GDM1 (cell line): ENCODE measurements at regions not wholly inside any gene's neighbourhood (a gene's known extent, or its start where the extent isn't known, plus 50 kb on each side); places are given as distances from the start of the nearest gene placed in this dataset.
"Not testable (repeated sequence)": the region's sequence is repeated elsewhere in the genome, so short reads cannot be mapped to it uniquely, and the experiment has no call there.

Experiments
- DNase-seq: peaks from one replicate; lab custom pipeline; 2025; lab: John Stamatoyannopoulos, UW

DNA sequence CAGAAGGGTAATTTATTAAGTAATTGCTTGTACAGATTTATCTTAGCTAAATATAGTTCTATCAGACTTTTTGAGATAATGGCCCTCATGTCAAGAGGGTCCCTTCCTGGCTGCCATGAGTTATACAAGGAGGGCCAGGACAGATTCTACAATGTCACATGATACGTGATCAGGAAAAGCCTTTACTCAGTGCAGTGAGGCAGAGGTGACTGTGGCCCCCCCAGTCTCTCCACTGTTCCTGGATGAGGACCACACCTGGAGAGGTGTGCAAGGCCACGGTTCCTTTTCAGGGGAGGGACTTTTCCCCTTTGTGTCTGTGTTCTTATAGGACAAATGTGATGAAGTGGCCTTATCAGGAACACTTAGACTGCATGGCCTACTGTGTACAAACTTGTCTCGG is 54.3 kb upstream of the LRCH1 start:
- DNase-seq: no peak

DNA sequence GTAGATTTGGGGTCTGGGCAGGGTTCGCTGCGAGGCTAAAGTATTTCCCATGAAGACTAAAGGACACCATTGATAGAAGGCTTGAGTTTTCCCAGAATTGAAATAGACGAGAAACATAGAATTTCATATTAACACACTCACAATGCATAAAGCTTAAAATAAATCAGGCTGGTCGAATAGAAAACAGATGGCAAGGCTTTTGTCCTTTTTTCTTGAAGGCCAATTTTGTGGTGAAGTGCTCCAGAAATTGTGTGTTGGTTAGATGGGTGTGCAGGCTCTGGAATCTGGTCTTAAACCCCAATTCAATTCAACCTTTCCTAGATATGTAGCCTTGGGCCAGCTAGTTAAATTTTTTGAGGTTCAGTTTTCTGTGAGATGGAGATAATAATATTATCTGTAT is 56.9 kb upstream of the LRCH1 start:
- DNase-seq: no peak

DNA sequence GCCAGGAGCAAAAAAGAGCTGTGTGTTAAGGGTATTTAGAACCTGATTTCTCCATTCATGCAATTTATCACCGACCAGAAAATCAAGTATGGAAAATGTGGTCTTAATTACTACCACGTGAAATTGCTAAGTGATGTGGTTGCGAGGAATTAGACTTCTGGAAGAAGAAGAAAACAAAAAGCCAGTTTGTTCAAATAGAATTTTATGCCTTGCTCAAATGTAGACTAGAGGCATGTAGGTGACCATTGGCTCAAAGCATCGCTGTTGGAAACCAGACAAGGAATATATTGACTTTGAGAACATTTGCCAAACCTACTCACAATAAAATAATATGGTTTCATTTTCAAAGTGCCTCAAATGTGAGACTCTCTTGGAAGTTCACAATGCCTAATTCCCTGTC is 57.3 kb upstream of the LRCH1 start:
- DNase-seq: no peak

DNA sequence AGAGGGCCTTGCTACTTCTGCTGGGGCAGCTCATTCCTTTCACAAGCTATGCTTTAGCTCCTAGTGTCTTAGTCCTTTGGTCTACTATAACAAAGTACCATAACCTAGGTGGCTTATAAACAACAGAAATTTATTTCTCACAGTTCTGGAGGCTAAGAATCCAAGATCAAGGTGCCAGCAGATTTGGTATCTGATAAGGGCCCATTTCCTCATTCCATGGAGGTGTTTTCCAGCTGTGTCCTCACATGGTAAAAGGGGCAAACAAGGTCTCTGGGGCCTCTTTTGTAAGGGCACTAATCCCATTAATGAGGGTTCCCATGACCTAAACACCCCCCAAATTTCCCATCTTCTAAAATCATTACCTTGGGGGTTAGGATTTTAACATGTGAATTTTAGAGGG is 57.9 kb upstream of the LRCH1 start:
- DNase-seq: no peak

DNA sequence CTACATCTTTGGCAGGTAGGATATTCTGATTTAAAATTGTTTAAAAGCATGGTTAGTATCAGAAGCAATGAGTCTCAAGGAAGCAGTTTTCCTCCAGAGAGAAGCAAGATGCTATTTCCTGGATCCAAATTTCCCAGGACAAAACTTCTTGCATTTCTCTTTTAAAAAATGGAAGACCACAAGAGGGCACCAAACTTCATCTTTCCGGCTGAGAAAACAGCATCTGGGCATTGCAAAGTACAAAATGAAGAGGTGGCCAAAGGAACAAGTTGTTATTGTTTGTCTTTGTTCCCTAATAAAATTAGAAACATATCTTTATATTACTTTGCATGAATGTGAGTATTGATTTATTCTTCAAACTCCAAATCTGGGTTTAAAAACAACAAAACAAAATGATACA is 60.0 kb upstream of the LRCH1 start:
- no peak for DNase-seq

DNA sequence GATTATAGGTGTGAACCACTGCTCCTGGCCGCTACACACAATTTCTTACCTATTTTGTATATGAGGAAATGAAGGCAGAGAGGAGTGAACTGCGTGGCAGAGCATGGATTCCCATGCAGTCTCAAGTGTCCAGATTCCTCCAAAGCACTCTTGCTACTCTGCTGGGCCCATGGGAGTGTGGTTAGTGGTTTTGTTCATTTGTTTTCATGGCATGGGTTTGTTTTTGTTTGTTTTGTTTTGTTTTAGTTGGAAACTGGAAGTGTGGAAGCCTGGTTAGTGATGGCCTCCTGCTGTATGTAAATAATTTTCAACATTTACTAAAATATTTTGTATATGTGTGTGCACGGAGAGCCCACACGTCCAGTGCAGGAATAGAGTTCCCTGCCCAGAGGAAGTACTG is 61.3 kb upstream of the LRCH1 start:
- DNase-seq: no peak

DNA sequence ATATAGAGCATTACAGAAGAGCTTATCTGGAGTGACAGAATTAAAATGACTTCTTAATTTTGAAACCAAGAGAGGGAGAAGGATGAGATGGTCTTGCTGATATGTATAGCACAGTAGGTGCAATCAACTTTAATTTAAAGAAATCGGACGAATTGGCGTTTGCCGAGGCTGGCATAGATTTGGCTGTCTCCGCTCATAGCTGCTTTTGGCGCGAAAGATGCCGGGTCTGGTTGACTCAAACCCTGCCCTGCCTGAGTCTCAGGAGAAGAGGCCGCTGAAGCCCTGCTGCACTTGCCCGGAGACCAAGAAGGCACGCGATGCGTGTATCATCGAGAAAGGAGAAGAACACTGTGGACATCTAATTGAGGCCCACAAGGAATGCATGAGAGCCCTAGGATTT is 62.3 kb upstream of the LRCH1 start:
- DNase-seq: not testable (repeated sequence)

DNA sequence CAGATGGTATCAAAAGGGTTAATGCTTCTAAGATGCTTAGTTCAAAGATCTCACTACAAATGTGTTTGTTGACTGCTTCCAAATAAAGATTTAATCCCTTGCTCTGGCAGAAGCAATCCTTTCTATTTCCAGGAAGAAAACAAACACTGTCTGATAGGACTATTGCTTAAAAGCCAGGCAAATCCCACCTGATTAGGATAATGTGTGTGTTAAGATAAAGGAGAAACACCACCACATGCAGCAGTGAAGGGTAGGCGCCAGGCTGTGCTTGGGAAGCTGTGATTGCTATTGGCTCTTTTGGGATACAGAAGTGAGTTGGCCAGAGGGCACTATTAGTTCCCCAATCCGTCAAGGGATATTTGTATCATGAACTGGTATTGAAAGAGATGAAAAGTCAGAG is 62.8 kb upstream of the LRCH1 start:
- no peak for DNase-seq

DNA sequence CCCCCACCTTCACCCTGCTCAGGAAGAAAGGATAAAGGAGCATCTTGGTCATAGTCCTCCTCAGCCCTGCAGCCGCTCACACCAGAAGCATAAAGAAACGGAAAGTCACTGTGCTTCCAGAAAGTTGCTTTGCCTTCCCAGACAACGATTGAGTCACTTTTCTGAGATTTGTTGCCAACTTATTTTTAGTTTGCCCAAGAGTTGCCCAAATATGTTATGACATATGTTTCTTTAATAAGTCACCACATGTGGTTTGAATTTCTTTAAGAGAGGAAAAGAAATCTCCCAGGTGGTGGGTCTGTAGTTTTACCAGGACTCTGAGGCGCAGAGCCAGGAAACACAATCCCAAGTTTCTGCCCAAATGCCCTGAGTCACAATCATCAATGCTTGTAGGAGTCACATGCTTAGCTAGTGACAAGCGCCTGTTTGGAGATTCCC is 63.4 kb upstream of the LRCH1 start:
- DNase-seq: no peak

DNA sequence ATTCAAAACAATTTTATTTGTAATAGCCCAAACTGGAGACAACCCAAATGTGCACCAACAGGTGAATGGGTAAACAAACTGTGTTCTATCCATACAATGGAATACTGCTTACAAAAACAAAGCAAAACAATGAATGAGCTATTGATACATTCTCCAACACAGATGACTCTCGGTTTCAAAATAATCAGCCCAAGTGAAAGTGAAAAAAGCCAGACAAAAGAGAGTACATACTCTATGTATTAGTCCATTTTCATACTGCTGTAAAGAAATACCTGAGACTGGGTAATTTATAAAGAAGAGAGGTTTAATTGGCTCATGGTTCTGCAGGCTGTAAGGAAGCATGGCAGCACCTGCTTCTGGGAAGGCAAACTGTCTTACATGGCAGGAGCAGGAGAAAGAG is 65.2 kb upstream of the LRCH1 start:
- DNase-seq: no peak

DNA sequence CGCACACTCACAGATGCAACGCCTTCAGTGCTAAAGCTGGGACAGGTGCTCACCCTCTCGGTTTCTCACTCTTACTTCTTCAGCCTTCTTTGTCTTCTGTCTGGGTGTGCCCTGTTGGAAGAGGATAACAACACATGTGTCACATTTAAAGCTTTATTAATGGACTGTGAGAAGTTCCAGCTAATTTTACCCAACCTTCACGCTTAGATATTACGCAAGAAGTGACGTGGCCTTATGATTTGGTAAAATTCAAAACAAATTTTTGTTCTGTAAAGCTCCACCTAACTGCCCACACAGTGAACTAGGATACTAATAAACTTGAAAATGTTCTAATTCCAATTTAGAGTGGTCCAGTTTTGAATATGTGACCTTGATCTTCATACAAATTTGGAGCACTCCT is 66.7 kb upstream of the LRCH1 start:
- no peak for DNase-seq

DNA sequence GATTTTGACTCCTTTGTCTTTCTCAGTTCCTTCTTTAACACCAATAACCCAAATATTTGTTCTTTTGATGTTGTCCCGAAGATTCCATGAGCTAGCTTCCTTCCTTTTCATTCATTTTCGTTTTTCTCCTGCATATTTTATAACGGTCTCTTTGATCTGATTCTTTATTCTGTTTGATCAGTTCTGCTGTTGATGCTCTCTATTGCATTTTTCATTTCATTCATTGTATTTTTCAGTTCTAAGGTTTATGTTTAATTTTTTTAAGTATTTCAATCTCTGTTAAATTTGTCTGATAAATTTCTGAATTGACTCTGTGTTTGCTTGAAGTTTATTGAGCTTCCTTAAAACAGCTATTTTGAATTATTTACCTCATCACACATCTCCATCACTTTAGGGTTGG is 68.4 kb upstream of the LRCH1 start:
- DNase-seq: no peak

DNA sequence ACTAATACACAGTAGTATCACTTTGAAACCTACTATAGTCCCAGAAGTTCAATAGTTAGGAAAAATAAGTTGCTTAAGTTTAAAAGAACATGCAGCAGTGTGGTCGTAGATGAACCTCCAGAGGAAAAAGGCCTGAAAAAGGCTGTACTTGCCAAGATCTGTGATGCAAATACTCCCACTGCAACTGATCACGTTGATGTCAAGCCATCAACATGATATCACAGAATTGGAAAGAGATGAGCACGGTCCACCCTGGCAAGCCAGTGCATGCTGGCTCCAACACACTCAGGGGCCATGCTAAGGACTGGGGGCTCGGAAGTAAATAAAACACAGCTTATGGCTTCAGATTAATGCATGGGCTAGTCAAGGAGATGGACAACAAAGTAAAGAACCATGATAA is 71.8 kb upstream of the LRCH1 start:
- no peak for DNase-seq

DNA sequence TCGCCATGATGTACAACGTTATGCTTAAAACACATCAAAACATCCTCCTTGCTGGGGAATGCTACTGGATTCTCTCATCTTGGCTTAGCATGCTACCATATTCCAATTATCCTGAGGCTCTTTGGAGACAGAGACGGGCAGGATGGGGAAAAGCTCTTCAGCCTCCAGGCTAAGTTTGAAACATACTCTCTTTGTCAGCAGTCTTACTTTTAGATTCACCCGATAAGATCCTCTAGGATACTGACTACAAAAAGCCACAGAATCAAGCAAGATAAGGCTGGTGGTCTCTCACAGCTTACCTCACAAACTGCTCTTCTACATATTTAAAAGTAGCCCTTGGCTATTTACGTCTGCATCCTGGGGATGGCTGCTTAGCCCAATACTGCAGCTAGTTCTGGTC is 72.8 kb upstream of the LRCH1 start:
- DNase-seq: no peak

DNA sequence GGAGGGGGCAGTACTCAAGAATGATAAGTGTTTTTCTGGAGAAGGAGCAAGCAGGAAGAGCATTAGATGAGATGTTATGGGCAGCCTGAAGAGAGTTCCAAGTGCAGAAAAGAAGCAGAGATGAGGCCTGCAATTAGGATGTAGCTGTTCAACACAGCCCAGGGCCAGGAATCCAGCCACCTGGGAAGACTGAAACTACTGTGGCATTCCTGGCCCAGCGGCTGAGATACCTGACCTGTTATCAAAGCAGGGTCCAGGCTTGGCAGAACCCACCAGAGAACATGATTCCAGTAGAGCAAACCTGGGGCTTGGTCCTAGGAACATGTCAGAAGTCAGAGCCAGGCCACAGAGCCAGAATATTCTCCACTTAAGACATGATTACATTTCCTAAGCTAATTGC is 73.3 kb upstream of the LRCH1 start:
- DNase-seq: no peak

DNA sequence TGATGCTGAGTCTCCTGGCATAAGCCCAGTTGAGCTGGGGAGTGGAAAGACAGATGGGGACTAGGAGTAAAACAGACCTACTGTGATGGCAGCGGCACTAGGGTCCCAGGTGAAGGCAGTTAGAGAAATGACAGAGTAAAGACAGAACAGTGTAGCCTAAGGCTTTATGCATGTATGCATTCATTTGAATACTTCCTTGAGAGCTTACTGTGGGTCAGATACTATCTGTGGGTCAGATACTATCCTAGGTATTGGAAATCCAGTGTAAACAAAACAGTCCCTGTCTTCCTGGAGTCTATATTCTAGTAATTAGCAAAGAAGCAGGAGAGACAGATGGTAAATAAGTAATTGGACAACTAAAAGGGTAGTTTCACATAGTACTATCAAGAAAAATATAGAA is 73.7 kb upstream of the LRCH1 start:
- DNase-seq: no peak

DNA sequence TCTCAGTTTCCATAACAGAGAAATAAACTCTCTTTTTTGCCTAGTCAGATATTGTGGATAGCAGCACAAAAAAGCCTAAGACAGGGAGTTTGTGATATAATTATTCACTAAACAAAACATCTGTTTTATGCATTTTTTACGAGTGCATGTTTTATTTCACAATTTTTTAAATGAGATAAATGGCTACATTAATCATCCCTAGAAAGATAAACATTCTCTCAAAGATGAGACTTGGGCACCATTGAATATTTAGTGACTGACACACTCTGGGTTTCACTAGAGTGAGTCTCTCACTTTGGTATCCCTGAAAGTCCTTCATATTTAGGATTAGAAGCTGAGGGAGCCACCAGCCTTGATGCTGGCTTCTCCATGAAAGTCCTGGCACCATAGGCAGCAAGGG is 74.3 kb upstream of the LRCH1 start:
- no peak for DNase-seq

DNA sequence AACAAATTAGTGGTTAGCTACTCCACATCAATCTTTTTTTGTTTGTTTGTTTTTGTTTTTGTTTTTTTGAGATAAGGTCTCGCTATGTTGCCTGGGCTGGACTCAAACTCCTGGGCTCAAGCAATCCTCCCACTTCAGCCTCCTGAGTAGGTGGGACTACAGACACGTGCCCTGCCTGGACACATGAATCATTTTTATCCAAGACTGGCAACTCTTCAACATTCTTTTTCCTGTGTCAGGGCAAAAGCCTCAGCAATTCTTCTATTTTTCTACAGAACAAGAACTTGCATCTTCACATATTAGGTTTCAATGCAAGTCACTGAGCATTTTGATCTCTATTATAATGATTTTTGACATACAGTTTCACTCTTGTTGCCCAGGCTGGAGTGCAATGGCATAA is 76.8 kb upstream of the LRCH1 start:
- no peak for DNase-seq

DNA sequence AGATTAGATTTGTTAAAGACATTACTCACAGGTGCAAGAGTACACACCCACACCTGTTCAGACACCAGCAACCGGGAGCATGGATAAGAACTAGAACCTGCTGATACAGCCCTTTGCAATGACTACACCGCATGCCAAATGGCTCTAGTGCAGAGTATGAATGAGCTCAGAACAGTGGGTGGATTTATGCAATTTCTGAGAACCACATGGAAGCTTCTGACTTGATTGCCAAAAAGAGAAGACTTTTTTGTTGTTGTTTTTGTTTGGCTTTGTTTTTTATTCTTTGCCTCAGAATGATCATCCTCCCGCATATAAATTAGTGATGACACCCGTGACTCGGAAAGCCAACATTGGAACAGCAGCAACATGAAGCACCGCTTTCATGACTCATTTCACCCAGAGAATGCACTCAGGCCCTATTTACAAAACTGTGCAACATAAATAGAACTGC is 77.4 kb upstream of the LRCH1 start:
- DNase-seq: no peak

DNA sequence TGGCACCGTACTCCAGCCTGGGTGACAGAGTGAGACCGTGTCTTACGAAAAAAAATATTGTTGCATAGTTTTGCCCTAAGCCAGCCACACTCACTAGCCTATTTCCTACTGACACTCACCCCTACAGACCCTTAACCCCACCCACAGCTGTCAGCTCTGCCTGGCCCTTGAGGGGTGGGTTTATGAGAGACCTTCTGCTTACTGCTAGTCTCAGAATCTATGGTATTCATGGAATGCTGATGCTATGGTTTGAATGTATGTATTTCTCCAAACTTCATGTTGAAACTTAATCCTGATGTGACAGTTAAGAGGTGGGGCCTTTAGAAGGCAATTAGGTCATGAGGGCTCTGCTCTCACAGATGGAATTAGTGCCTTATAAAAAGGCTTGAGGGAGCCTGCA is 79.2 kb upstream of the LRCH1 start:
- DNase-seq: no peak

DNA sequence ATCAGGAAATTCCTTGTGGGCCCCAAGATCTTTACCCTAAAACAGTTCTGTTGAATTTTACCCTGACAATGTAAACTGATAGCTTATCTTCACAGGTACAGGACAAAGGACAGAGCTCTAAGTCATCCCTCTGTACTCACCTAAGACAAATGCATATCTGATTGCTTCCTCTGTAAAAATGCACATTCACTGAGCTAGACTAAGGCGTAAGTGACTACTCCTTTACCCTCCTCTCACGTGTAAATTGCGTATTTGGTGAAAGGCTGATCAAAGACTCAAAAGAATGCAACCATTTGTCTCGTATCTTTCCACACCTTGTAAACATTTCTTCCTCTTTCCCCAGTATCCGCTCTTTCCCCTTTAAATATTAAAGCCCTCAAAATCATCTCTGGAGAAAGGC is 80.6 kb upstream of the LRCH1 start:
- DNase-seq: no peak

DNA sequence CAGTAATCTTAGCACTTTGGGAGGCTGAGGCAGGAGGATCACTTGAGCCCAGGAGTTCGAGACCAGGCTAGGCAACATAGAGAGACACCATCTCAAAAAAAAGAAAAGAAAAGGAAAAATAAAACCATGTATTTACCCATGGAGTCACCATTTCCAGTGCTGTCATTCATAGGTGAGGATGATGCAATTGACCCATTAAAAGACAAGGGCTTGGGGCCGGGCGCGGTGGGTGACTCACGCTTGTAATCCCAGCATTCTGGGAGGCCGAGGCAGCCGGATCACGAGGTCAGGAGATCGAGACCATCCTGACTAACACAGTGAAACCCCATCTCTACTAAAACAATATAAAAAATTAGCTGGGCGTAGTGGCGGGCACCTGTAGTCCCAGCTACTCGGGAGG is 82.6 kb upstream of the RUBCNL start:
- DNase-seq: not testable (repeated sequence)

DNA sequence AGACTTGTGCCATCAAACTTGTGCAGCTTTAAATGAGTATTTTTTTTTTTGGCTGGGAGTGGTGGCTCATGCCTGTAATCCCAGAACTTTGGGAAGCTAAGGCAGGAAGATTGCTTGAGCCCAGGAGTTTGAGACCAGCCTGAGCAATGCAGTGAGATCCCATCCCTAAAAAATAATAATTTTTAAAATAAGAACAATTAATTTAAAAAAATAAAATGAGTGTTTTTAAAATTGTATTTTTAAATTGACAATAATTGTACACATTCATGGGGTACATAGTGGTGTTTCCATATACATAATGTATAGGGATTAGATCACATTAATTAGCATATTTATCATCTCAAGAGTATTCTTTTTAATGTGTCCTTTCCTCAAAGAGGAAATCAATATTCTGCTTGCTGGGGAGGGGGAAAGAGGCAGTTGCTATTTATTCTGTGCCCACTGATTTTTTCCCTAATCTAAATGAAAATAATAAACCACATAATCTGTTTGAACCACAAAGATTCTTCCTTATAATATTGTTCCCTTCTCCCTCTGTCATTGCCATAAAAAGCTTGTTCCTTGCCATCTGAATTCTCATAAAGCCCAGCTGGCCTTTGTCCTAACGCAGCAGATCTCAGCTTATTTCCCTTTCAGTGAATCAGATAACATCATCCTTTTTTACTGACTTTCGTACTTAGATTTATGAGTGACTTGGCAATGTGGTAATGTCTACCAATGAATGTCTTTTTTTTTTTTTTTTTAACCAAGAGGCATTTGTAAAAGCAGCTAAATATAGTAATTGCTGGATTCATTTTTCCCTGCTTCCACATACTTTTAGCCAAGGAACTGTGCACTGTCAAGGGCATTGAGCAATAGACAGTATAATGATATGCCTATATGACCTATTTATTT is 81.8 kb upstream of the RUBCNL start:
- DNase-seq: no peak

DNA sequence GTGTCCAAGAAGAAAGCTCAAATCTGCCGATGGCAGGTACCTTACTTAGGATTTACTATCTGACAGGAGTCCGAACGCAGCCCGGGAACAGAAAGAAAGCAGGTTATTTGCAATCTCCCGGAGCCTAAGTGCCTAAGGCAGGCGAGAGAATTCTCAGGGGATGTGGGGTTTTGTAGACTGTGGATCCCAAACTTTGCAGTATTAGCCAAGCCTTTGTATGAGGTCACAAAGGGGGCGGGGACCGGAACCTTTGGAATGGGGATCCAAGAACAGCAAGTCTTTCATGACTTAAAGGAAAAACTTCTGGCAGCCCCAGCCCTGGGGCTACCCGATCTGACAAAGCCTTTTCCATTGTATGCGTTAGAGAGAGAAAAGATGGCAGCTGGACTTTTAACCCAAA is 80.6 kb upstream of the RUBCNL start:
- DNase-seq: not testable (repeated sequence)
